Thyroid gland (tissue), 4 donors: ENCODE measurements at regions not wholly inside any gene's neighbourhood (a gene's known extent, or its start where the extent isn't known, plus 50 kb on each side); places are given as distances from the start of the nearest gene placed in this dataset.

Source experiments
- CTCF ChIP-seq, 6 experiments: fragments of 200-600 bp in 3 of 6; fragments of 450-650 bp in 3 of 6; sonication (generic) in 3 of 6; IDR thresholded peaks; one replicate each; pipeline ENCODE4 v1.5.1; 2016 to 2019; ENCODE audit warnings: antibody characterized with exemption in 6 of 6, mild to moderate bottlenecking in 2 of 6, inconsistent platforms in 1 of 6, moderate library complexity in 1 of 6
- POLR2A ChIP-seq, 2 donors: fragments of 450-650 bp; IDR thresholded peaks; one replicate each; pipeline ENCODE4 v1.6.1; 2017; ENCODE audit warnings: antibody characterized with exemption in 2 of 2, mild to moderate bottlenecking in 2 of 2, moderate library complexity in 1 of 2

GRCh38 chr1:104235141-104235540, 485.4 kb downstream of the AMY1C start:
- TF ChIP-seq CTCF (IDR thresholded peaks at IDR 0.05) (no peak), POLR2A (IDR thresholded peaks at IDR 0.05) (no peak)
